Astrocyte of the cerebellum (primary cell): ENCODE measurements at regions not wholly inside any gene's neighbourhood (a gene's known extent, or its start where the extent isn't known, plus 50 kb on each side); places are given as distances from the start of the nearest gene placed in this dataset.

Experiments used
- DNase-seq: peaks from one replicate; pipeline ENCODE4 v3.0.0-alpha.2; 2011; ENCODE audit warnings: low read depth
- H3K4me3 ChIP-seq: 2 replicates; pipeline ENCODE4 v1.5.1; 2011; ENCODE audit warnings: mild to moderate bottlenecking, low read depth, low read length, moderate library complexity
- in situ Hi-C: cut with HindIII; loops from 2 replicates; pipeline ENCODE4 v1.10.0; 2017; ENCODE audit warnings: low sequenced_read_pairs
- TF ChIP-seq, protein P1 (sequence below): IDR thresholded peaks from 2 replicates; pipeline ENCODE4 v1.5.1; 2012; ENCODE audit warnings: low read length, low read depth, moderate library complexity, mild to moderate bottlenecking; ENCODE audit errors: missing control alignments

DNA sequence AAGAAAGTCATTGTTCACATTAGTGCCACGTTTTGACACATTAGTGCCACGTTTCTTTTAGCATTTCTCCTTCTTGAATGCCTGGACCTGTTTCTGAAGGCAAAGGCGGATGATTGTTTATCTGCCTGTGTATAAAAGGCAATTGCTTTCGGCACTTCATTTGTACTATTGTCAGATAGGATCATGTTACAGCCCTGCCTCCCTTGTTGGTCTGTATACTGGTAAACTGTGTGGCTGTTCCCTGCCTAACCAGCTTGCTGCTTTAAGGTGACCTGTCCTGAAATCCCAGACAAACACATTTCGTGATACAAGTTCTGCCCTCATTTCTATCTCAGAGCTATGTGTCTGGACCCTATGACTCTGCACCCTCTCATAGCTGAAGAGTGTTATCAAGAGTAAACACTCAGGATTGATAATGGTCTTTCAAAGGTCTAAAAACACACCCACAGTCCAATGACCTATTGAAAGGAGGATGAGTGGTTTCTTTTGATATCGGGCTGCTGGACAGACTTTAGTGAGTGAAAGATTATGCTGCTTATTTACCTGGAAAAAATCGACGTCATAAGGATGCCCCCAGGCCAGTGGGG is 276.3 kb upstream of the MCTP2 start:
- in situ Hi-C loops: no loop called here
- no peak for DNase-seq
- H3K4me3 ChIP-seq: no peak overlapping the region
- TF ChIP-seq, protein P1, sequence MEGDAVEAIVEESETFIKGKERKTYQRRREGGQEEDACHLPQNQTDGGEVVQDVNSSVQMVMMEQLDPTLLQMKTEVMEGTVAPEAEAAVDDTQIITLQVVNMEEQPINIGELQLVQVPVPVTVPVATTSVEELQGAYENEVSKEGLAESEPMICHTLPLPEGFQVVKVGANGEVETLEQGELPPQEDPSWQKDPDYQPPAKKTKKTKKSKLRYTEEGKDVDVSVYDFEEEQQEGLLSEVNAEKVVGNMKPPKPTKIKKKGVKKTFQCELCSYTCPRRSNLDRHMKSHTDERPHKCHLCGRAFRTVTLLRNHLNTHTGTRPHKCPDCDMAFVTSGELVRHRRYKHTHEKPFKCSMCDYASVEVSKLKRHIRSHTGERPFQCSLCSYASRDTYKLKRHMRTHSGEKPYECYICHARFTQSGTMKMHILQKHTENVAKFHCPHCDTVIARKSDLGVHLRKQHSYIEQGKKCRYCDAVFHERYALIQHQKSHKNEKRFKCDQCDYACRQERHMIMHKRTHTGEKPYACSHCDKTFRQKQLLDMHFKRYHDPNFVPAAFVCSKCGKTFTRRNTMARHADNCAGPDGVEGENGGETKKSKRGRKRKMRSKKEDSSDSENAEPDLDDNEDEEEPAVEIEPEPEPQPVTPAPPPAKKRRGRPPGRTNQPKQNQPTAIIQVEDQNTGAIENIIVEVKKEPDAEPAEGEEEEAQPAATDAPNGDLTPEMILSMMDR: no peak

DNA sequence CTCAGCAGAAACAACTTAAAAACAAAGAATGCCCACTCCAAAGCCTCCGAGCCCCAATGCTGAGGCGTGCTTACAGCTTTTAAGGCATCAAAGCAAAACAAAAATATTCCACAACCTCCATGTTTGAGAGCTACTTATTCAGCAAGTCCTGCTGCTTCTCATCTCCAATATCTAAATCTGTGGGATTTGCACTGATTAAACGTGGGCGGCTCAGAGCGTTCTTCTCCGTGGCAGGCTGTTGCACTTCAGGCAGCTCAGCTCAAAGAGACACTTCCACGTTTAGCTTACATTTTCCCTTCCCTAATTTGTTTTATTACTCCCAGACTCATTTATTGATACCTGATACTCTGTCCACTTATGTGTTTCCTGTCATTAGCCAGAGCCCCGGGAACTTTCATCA is 282.6 kb upstream of the MCTP2 start:
- in situ Hi-C loops: no loop called here
- no peak overlapping the region for H3K4me3 ChIP-seq
- no peak for DNase-seq
- TF ChIP-seq, protein P1: no peak

DNA sequence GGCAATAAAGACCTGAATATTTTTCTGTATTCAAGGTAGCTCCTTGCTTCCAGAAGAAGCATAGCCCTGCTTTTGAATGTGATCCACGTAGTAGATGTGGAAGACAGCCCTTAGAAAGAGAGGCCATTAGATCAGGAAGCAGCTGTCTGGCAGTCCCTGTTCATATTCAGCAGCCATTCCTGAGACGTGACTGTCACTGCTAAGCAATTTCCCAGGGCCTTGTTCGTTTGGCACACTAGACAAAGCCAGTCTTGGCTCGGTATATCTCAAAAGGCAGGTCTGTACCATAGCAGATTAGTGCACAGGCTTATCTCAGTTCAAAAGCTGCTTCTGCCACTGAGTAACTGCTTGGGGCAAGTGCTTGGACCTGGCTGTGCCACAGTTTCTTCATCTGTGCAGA is 287.8 kb upstream of the MCTP2 start:
- in situ Hi-C loops: no loop called here
- no peak for DNase-seq
- TF ChIP-seq, protein P1: no peak
- no peak overlapping the region for H3K4me3 ChIP-seq

DNA sequence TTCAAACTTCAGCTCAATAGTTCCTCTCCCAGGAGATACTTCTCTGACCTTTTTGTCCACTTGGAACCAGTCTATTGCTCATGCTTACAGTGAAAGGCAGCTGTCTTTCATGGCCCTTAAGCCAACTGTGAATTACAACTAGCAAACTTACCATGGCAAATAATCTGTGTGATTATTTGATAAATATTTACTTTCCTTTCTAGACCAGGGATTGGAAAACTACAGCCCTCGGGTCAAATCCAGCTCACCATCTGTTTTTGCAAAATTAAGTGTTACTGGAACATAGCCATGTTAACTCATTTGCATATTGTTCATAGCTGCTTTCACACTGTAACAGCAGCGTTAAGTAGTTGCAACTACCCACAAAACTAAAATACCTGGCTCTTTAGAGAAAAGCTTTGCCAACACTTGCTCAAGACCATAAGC is 289.1 kb upstream of the MCTP2 start:
- TF ChIP-seq, protein P1: no peak
- no peak for DNase-seq
- in situ Hi-C loops: no loop called here
- H3K4me3 ChIP-seq: no peak overlapping the region

DNA sequence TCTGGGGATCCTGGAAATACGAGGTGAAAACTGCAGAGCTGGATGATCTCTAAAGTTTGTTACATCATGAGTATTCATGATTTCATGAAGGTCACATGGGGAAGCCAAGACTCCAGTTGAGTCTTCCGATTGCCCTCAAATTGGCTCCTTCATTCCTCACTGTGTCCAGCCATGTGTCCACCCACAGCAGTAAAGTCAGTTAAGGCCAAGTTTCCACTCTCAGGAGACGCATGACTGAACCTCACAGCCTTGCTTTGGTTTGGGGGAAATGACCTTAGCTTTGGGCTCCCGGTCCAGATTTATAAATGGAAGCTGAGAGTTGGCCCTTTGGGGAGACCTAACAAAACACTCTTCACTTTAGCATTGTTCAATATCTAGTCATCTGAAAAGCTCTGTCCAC is 289.7 kb upstream of the MCTP2 start:
- in situ Hi-C loops: no loop called here
- no peak overlapping the region for H3K4me3 ChIP-seq
- no peak for DNase-seq
- TF ChIP-seq, protein P1: no peak

DNA sequence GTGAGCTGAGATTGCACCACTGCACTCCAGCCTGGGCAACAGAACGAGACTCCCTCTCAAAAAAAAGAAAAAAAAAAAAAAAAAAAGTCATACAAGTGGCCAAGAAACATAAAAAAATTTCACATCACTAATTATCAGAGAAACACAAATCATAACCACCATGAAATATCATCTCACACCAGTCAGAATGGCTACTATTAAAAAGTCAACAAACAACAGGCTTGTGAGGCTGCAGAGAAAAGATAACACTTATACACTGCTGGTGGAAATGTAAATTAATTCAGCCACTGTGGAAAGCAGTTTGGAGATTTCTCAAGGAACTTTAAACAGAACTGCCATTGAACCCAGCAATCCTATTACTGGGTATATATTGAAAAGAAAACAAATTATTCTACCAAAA is 291.1 kb upstream of the MCTP2 start:
- TF ChIP-seq, protein P1: no peak
- DNase-seq: no peak
- H3K4me3 ChIP-seq: no peak overlapping the region
- in situ Hi-C loops: no loop called here
